Small intestine (tissue), 7 donors: ENCODE measurements at regions not wholly inside any gene's neighbourhood (a gene's known extent, or its start where the extent isn't known, plus 50 kb on each side); places are given as distances from the start of the nearest gene placed in this dataset.

Experiments used
- DNase-seq, 2 donors: peaks; one replicate each; pipeline versions ENCODE4 v3.0.0 to v3.0.0-alpha.2; 2013
- FAIRE-seq: peaks from 2 replicates; lab custom pipeline; 2012; peaks lifted over from hg19 to GRCh38; lab: Jason Lieb, UNC
- H3K27ac ChIP-seq, 3 donors: one replicate each; pipeline ENCODE4 v1.5.1; 2013; ENCODE audit warnings: low read length in 2 of 3, mild to moderate bottlenecking in 2 of 3, control low read depth in 1 of 3, inconsistent platforms in 1 of 3, low read depth in 1 of 3, moderate library complexity in 1 of 3
- H3K27me3 ChIP-seq, 3 donors: one replicate each; pipeline ENCODE4 v1.6.1; 2013; ENCODE audit warnings: low read length in 3 of 3, inconsistent platforms in 1 of 3; ENCODE audit not compliant: control insufficient read depth in 3 of 3, insufficient read depth in 3 of 3
- H3K36me3 ChIP-seq, 3 donors: one replicate each; pipeline ENCODE4 v1.6.1; 2013; ENCODE audit warnings: low read length in 3 of 3, inconsistent platforms in 1 of 3, low read depth in 1 of 3, mild to moderate bottlenecking in 1 of 3, moderate library complexity in 1 of 3; ENCODE audit not compliant: control insufficient read depth in 3 of 3, insufficient read depth in 2 of 3
- H3K4me1 ChIP-seq, 3 donors: one replicate each; pipeline ENCODE4 v1.6.1; 2013; ENCODE audit warnings: low read length in 2 of 3, inconsistent platforms in 1 of 3, low read depth in 1 of 3, mild to moderate bottlenecking in 1 of 3, moderate library complexity in 1 of 3; ENCODE audit not compliant: control insufficient read depth in 3 of 3, insufficient read depth in 2 of 3
- H3K4me3 ChIP-seq, 3 donors: one replicate each; pipeline ENCODE4 v1.5.1; 2013; ENCODE audit warnings: low read length in 3 of 3, control low read depth in 1 of 3, inconsistent platforms in 1 of 3, low read depth in 1 of 3, mild to moderate bottlenecking in 1 of 3, moderate library complexity in 1 of 3
- H3K9me3 ChIP-seq, 2 donors: one replicate each; pipeline ENCODE4 v1.6.1; 2013; ENCODE audit warnings: low read depth in 1 of 2, low read length in 1 of 2; ENCODE audit not compliant: control insufficient read depth in 2 of 2, insufficient read depth in 1 of 2
- WGBS, 3 donors: extraction: QIAGEN DNeasy Blood & Tissue Kit; methylation state at CpG; one replicate each; pipeline ENCODE4 v1.1.7; 2013; 5-methylcytosine and 5-hydroxymethylcytosine counted together
- donor health status: healthy with polysubstance abuse.
- donor health status: control.
- donor health status: control.
- donor health status: Bipolar disorder and iron deficiency.
- donor health status: healthy.

DNA sequence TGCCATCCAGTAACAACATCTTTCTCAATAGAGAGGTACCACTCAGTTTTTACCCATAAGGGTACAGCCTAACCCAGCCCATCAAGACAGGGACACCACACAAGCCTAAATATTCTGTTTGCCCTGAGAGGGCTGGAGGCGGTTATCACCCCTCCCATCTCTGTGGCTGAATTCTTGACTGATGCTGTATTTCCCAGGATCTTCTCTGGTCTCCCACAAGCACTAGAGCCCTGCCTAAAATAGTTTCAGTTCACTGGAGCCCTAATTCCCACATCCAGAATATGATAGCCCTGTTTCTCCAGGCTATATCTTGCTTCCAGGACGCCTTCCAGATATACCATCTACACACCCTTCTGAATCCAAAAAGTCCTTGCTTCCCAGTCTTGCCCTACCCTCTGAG lies 91.6 kb upstream of the NMU start:
- H3K9me3 ChIP-seq: peaks cover 0 to 4% of the 10 kb centered on the region in 2 donors
- H3K27ac ChIP-seq: no peak overlapping the region
- FAIRE-seq: no peak
- WGBS, 3 donors: 88 to 92% (median 91%) methylated on average over 2 of the region's 2 CpGs
- H3K36me3 ChIP-seq: no peaks in the 10 kb centered on the region
- H3K27me3 ChIP-seq: no peaks in the 10 kb centered on the region
- H3K4me1 ChIP-seq: peaks cover 0 to 2% (median 0%) of the 10 kb centered on the region in 3 donors
- no peak for DNase-seq
- no peak overlapping the region for H3K4me3 ChIP-seq

DNA sequence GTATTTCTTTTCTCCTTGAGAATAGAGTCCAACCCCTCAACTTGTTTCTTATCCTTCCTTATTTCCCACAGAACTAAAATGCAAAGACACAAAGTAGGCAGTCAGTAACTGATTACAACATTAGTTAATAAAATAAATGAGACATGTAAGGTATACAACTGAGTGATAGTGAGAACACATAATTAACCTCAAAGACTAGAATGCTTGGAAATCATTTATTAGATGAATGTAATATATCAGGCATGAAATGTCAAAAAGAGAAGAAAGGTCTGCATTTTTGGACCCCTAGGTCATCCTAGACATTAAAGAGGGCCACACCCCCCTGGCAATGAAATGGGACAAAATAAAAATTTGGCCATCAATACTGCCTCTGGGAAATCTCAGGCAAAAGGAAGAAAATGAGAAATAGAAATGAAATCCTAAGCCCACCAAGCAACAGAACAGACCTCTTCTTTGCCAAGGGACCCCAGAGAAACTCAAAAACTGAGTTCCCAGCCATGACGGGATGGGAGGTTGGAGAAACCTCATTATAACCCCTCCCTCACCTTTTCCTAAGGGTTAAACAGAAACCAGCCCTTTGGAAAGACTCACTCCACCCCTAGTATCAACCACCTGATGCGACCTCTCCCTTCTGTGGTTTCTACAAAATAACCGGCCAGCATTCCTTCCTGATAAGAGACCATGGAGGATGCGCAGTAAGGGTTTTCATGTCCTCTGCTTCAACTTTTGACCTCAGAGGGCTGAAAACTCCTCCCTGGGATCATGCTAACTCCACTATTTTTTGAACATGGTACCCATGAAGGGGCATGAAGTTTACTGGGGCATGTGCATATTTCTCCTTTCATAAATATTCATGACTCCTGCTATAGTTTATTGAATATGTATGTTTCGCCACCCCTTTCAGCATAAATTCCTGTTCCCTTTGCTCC lies 90.0 kb upstream of the EXOC1L start:
- DNase-seq: peak; percentile 43 to 46

DNA sequence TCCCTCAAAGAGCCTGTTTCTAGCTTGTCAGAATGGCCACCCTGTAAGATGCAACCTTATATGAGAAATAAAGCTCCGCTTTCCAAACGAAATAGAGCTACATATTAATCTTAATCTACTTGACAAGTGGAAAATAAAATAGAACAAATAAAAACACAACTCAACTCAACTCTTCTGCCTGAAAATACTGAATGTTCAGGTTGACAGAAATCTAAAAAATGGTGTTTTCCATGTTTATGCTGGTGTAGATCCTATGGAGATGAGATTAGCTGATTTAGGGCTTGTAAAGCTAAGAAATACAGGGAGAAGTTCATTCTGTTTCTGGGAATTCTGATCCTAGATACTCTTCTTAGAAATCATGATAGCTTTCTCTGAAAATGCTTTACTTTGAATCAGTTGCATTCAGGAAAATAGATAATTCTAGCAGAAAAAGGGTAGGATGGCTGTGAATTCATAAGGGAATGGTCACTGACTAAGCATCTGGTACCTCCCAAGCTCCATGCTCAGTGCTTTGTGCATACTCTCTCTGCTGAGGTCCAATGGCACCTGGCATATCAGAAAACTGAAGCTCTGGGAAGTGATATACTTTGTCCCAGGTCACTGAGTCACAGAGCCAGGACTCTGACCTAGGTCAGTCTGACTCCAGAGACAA lies 89.2 kb upstream of the EXOC1L start:
- no peak for FAIRE-seq
- Histone ChIP-seq H3K4me1 (peaks cover 0 to 7% (median 0%) of the 10 kb centered on the region in 3 donors), H3K9me3 (peaks cover 0 to 4% of the 10 kb centered on the region in 2 donors), H3K4me3 (no peak overlapping the region), H3K36me3 (no peaks in the 10 kb centered on the region), H3K27me3 (peaks cover 0 to under 1% (median 0%) of the 10 kb centered on the region in 3 donors), H3K27ac (no peak overlapping the region)
- 84 to 89% (median 88%) methylated on average over 2 of the region's 2 CpGs for WGBS, 3 donors
- peak; percentile 10 to 68 for DNase-seq

More for the DNA sequence above, 90.0 kb upstream of the EXOC1L start:
- H3K4me1 ChIP-seq: peaks cover 0 to 7% (median 0%) of the 10 kb centered on the region in 3 donors
- no peak for FAIRE-seq
- peaks cover 0 to 4% of the 10 kb centered on the region in 2 donors for H3K9me3 ChIP-seq
- H3K27me3 ChIP-seq: no peaks in the 10 kb centered on the region
- H3K36me3 ChIP-seq: no peaks in the 10 kb centered on the region
- H3K4me3 ChIP-seq: no peak overlapping the region
- H3K27ac ChIP-seq: no peak overlapping the region
- 47 to 73% (median 61%) methylated on average over 5 of the region's 5 CpGs for WGBS, 3 donors

DNA sequence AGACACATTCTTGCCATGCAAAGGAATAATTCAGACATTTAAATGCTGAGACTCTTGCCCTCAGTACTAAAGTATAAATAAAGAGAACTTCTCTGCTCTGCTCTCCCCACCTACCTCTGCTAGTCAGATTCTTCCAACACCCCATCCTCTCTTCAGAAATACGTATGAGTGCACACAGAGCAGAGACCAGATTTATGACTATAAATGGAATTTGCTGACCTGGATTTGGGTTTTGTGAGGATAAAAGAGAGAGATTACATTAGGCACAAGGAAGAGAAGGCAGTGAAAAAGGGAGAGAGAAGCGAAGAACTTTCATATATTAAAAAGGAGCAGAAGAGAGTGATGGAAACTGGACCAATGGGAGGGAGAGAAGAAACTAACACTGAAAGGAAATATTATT lies 87.6 kb upstream of the EXOC1L start:
- WGBS, 3 donors: 77 to 89% (median 85%) methylated on average over 2 of the region's 2 CpGs
- DNase-seq: no peak

DNA sequence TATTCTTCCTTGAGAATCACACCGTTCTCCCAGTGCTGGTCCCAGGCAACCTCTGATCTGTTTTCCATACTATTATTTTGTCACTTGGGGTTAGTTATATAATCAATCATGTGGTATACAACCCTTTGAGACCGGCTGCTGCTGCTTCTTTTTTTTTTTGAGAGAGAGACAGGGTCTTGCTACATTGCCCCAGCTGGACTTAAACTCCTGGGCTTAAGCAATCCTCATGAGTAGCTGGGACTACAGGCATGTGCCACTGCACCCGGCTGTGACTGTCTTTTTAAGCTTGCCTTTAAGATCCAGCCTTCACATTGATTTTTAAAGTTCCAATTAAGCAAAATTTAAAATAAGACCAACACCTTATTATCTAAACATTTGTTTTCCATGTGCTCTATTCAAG lies 86.7 kb upstream of the EXOC1L start:
- Histone ChIP-seq H3K27ac (no peak overlapping the region), H3K36me3 (no peaks in the 10 kb centered on the region), H3K4me1 (peaks cover 0 to 7% (median 0%) of the 10 kb centered on the region in 3 donors), H3K4me3 (no peak overlapping the region), H3K9me3 (no peaks in the 10 kb centered on the region), H3K27me3 (peaks cover 0 to 3% (median 0%) of the 10 kb centered on the region in 3 donors)
- WGBS, 3 donors: 53 to 66% (median 65%) methylated on average over 3 of the region's 3 CpGs
- FAIRE-seq (no peak), DNase-seq (no peak)

More for the DNA sequence above, 87.6 kb upstream of the EXOC1L start:
- Histone ChIP-seq H3K36me3 (no peaks in the 10 kb centered on the region), H3K4me1 (peaks cover 0 to 7% (median 0%) of the 10 kb centered on the region in 3 donors), H3K27ac (no peak overlapping the region), H3K27me3 (peaks cover 0 to 3% (median 0%) of the 10 kb centered on the region in 3 donors), H3K9me3 (peaks cover 0 to 4% of the 10 kb centered on the region in 2 donors), H3K4me3 (no peak overlapping the region)
- no peak for FAIRE-seq

DNA sequence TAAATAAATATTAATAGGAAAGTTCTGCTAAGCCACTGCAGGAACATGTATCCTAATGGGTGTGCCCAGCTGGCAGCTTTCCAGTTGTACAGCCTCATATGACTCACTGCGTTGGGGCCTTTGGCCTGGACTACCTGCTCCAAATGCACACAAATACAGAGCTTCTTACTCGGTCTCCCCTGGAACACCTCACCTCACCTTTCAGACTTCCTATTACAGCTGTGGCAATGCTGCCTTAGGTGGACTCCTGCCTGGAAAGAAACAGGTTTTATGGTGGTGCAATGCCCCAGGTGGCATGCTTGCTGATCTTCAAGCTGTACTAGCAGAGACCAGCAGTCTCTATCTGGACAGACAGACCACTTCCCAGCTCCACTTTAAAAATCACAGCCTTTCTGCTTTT lies 85.7 kb upstream of the EXOC1L start:
- DNase-seq (peak; percentile 96 to 98), FAIRE-seq (no peak)
- Histone ChIP-seq H3K36me3 (no peaks in the 10 kb centered on the region), H3K4me1 (peaks cover 0 to 7% (median 0%) of the 10 kb centered on the region in 3 donors), H3K27me3 (peaks cover 0 to 3% (median 0%) of the 10 kb centered on the region in 3 donors), H3K27ac (peak overlapping the region; percentile 35 to 60 (median 41)), H3K9me3 (no peaks in the 10 kb centered on the region), H3K4me3 (no peak overlapping the region)
- 19 to 44% (median 38%) methylated on average over 2 of the region's 2 CpGs for WGBS, 3 donors

DNA sequence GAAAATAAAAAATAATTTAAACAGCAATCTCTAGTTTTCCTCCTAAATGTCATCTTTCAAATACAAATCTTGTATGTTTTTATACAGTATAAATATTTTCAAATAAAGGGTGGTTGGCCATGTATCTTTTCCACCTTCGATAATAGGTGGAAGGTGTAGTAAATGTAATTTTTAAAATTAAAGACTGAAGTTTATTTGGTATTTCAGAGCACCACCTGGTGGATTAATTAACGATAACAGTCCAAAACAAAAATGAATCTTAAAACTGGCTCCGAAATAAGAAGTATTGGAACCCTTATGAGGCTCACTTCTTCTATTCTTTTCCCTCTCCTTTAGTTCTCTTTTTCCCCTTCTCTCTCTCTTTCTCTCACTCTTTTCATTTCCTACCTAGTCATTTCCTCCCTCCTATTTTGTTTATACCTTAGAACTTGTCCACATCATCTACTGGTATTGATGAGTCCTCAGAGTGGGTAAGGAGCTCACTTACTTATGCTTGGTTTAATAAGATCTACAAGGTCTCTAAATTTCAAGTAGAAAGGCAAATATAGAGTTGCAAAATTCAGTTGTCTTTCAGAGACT lies 82.9 kb upstream of the EXOC1L start:
- peak in 1 of 2 donors; percentile 20 for DNase-seq
- Histone ChIP-seq H3K9me3 (no peaks in the 10 kb centered on the region), H3K36me3 (no peaks in the 10 kb centered on the region), H3K27me3 (peaks cover 0 to 3% (median 0%) of the 10 kb centered on the region in 3 donors), H3K27ac (no peak overlapping the region), H3K4me1 (peaks cover 0 to 5% (median 0%) of the 10 kb centered on the region in 3 donors), H3K4me3 (no peak overlapping the region)
- peak; percentile 5 for FAIRE-seq
- WGBS, 3 donors: 0 to 27% (median 4%) methylated on average over 3 of the region's 3 CpGs

DNA sequence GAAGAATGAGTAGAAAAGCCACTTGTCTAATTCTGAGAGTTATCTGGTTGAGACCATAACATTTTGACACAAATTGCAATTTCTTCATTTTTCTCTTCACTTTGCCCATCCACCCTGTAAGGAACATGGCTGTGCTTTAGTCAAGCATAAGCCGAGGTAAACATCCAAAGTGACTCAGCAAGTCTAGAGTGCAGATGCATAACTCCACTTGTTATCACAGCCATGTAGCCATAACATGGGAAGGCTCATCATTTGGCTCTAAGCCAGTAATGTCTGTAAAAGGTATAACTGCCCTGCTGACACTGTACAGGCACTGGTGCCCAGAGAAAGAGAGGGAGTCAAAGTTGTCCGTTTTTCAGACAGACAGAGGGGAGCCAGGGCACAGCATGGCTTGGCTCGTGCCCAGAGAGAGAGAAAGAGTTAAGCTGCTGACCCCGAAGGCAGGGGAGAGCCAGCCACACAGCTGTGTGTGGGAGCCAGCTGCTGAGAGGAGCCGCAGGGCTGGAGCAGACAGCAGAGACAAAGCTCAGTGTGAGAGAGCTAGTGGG lies 76.9 kb upstream of the EXOC1L start:
- no peak for FAIRE-seq
- Histone ChIP-seq H3K27me3 (peaks cover 0 to 5% (median 0%) of the 10 kb centered on the region in 3 donors), H3K36me3 (no peaks in the 10 kb centered on the region), H3K27ac (no peak overlapping the region), H3K9me3 (no peaks in the 10 kb centered on the region), H3K4me3 (no peak overlapping the region), H3K4me1 (no peaks in the 10 kb centered on the region)
- no peak for DNase-seq
- 31 to 49% (median 33%) methylated on average over 5 of the region's 5 CpGs for WGBS, 3 donors
